Astrocyte (in vitro differentiated cells and primary cell): ENCODE measurements at regions not wholly inside any gene's neighbourhood (a gene's known extent, or its start where the extent isn't known, plus 50 kb on each side); places are given as distances from the start of the nearest gene placed in this dataset.

Source experiments
- EZH2 ChIP-seq: IDR thresholded peaks from 2 replicates; pipeline ENCODE4 v1.6.1; 2012; ENCODE audit warnings: mild to moderate bottlenecking, low read length, inconsistent platforms; ENCODE audit not compliant: insufficient read depth
- TF ChIP-seq, protein P1 (sequence below): IDR thresholded peaks from 2 replicates; pipeline ENCODE4 v1.5.1; 2011; ENCODE audit warnings: low read depth, mild to moderate bottlenecking, inconsistent platforms, low read length, moderate library complexity; ENCODE audit not compliant: insufficient read depth

- TF ChIP-seq, protein P1, sequence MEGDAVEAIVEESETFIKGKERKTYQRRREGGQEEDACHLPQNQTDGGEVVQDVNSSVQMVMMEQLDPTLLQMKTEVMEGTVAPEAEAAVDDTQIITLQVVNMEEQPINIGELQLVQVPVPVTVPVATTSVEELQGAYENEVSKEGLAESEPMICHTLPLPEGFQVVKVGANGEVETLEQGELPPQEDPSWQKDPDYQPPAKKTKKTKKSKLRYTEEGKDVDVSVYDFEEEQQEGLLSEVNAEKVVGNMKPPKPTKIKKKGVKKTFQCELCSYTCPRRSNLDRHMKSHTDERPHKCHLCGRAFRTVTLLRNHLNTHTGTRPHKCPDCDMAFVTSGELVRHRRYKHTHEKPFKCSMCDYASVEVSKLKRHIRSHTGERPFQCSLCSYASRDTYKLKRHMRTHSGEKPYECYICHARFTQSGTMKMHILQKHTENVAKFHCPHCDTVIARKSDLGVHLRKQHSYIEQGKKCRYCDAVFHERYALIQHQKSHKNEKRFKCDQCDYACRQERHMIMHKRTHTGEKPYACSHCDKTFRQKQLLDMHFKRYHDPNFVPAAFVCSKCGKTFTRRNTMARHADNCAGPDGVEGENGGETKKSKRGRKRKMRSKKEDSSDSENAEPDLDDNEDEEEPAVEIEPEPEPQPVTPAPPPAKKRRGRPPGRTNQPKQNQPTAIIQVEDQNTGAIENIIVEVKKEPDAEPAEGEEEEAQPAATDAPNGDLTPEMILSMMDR, result no peak
- TF ChIP-seq EZH2, result no peak
These were observed 272.1 kb upstream of the CCNG1 start for GRCh38 chr5:163165277-163165676.
